ENCODE measurements at regions not wholly inside any gene's neighbourhood (a gene's known extent, or its start where the extent isn't known, plus 50 kb on each side); places are given as distances from the start of the nearest gene placed in this dataset.
"Not testable (repeated sequence)": the region's sequence is repeated elsewhere in the genome, so short reads cannot be mapped to it uniquely, and the experiment has no call there.

DNA sequence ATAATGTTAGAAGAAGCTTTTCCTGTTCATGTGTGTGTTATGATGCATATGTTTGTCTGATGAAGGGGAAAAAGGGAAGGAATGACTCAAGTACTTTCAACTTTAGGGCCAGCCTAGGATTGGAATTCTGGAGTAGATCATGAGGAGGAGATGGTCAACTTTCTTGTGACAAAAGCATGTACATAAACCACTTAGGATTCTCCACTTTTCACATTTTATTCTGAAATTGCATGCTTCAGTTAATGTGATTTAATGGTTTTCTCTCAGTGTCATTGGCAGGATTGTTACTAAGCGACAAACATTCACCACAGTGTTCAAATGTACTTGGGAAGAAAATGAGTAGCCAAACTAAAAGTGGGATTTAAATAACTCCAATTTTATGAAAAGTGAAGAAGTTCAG, 80.1 kb downstream of the UTRN start:
- no peaks in the 10 kb centered on the region for H3K27me3 Mint-ChIP-seq
- ChIA-PET POLR2A (no interaction called here), CTCF (interaction anchor here (1.6 kb wide), 1 partner anchor 18 kb away, joined by 4 read pairs; no protein-coding TSS in a partner anchor)
- no peak for ATAC-seq
- H3K36me3 Mint-ChIP-seq (ENCODE audit: low read depth), result peaks cover 20% of the 10 kb centered on the region
- TF ChIP-seq, protein P1, sequence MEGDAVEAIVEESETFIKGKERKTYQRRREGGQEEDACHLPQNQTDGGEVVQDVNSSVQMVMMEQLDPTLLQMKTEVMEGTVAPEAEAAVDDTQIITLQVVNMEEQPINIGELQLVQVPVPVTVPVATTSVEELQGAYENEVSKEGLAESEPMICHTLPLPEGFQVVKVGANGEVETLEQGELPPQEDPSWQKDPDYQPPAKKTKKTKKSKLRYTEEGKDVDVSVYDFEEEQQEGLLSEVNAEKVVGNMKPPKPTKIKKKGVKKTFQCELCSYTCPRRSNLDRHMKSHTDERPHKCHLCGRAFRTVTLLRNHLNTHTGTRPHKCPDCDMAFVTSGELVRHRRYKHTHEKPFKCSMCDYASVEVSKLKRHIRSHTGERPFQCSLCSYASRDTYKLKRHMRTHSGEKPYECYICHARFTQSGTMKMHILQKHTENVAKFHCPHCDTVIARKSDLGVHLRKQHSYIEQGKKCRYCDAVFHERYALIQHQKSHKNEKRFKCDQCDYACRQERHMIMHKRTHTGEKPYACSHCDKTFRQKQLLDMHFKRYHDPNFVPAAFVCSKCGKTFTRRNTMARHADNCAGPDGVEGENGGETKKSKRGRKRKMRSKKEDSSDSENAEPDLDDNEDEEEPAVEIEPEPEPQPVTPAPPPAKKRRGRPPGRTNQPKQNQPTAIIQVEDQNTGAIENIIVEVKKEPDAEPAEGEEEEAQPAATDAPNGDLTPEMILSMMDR (IDR thresholded peaks at IDR 0.05), result no peak
- peak overlapping the region; percentile 37 for H3K27ac Mint-ChIP-seq
- intact Hi-C loops (cut with micrococcal nuclease), result no loop called here
- no peak for DNase-seq
- no peak overlapping the region for H3K4me3 Mint-ChIP-seq
- peaks cover 5% of the 10 kb centered on the region for H3K9me3 Mint-ChIP-seq
- peaks cover 55% of the 10 kb centered on the region for H3K4me1 Mint-ChIP-seq (ENCODE audit: low read depth)

DNA sequence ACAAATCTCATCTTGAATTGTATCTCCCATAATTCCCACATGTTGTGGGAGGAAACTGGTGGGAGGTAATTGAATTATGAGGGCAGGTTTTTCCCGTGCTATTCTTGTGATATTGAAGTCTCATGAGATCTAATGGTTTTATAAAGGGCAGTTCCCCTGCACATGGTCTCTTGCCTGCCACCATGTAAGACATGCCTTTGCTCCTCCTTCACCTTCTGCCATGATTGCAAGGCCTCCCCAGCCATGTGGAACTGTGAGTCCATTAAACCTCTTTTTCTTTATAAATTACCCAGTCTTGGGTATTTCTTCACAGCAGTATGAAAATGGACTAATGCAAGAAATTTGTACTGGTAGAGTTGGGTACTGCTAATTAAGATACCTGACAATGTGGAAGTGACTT, 84.6 kb downstream of the UTRN start:
- peaks cover 38% of the 10 kb centered on the region for H3K4me1 Mint-ChIP-seq (ENCODE audit: low read depth)
- ATAC-seq; POLR2A ChIA-PET; H3K27me3 Mint-ChIP-seq; H3K9me3 Mint-ChIP-seq; intact Hi-C loops (cut with micrococcal nuclease); H3K4me3 Mint-ChIP-seq; DNase-seq; H3K27ac Mint-ChIP-seq; CTCF ChIA-PET: not testable (repeated sequence)
- H3K36me3 Mint-ChIP-seq (ENCODE audit: low read depth), result peaks cover 29% of the 10 kb centered on the region

DNA sequence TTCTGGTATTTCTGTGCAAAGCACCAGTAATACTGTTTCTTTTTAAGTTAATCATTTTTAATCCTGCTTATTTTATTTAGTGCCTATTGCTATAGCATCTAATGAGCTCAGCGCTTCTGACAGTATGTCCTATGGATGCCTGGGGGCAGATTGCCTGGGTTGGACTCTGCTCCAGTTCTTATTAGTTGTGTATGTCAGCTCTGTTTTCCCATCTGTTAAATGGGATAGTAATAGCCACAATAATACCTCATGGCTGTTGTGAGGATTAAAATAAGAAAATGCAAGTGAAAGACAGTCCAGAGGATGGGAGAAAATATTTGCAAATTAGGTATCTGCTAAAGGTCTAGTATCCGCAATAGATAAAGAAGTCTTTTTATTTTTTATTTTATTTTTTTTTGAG, 87.0 kb downstream of the UTRN start:
- peaks cover 28% of the 10 kb centered on the region for H3K36me3 Mint-ChIP-seq (ENCODE audit: low read depth)
- CTCF ChIA-PET, result no interaction called here
- no peaks in the 10 kb centered on the region for H3K27me3 Mint-ChIP-seq
- H3K4me1 Mint-ChIP-seq (ENCODE audit: low read depth), result peaks cover 36% of the 10 kb centered on the region
- POLR2A ChIA-PET, result no interaction called here
- ATAC-seq (no peak), DNase-seq (no peak)
- H3K9me3 Mint-ChIP-seq, result peaks cover 5% of the 10 kb centered on the region
- no peak overlapping the region for H3K27ac Mint-ChIP-seq
- intact Hi-C loops (cut with micrococcal nuclease), result no loop called here
- no peak overlapping the region for H3K4me3 Mint-ChIP-seq
- TF ChIP-seq, protein P1 (IDR thresholded peaks at IDR 0.05), result no peak

DNA sequence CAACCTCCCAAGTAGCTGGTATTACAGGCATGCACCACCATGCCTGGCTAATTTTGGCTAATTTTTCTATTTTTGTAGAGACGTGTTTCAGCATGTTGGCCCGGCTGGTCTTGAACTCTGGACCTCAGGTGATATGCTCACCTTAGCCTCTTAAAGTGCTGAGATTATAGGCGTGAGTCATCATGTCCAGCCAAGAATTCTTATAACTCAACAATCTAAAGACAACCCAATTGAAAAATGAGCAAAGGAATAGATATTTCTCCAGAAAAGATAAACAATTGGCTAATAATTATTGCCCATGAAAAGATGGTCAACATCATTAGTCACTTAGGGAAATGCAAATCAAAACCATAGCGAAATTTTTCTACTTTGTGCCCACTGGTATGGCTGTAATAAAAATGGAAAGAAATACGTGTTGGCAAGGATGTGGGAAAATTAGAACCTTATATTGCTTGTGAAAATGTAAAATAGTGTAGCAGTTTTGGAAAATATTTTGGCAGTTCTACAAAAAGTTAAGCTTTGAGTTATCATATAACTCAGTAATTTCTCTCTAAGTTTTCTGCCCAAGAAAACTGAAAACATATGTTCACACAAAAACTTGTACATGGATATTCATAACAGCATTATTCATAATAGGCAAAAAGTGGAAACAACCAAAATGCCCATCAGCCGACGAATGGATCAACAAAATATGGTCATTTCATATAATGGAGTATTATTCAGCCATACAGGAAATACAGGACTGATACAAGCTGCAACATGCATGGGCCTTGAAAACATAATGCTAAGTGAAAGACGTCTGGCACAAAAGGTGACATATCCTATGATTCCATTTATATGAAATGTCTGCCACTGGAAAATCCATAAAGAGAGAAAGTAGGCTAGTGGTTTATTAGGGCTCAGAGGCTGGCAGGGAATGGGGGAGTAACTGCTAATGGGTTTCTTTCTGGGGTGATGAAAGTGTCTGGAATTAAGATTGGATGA, 87.8 kb downstream of the UTRN start:
- peaks cover 28% of the 10 kb centered on the region for H3K36me3 Mint-ChIP-seq (ENCODE audit: low read depth)
- no peak overlapping the region for H3K27ac Mint-ChIP-seq
- DNase-seq (no peak), ATAC-seq (no peak)
- POLR2A ChIA-PET, result interaction anchor here (1.0 kb wide), 1 partner anchor 12 kb away, joined by 3 read pairs; no protein-coding TSS in a partner anchor
- H3K4me3 Mint-ChIP-seq, result no peak overlapping the region
- no peaks in the 10 kb centered on the region for H3K27me3 Mint-ChIP-seq
- H3K4me1 Mint-ChIP-seq (ENCODE audit: low read depth), result peaks cover 44% of the 10 kb centered on the region
- intact Hi-C loops (cut with micrococcal nuclease), result no loop called here
- CTCF ChIA-PET, result no interaction called here
- TF ChIP-seq, protein P1 (IDR thresholded peaks at IDR 0.05), result no peak
- peaks cover 5% of the 10 kb centered on the region for H3K9me3 Mint-ChIP-seq

DNA sequence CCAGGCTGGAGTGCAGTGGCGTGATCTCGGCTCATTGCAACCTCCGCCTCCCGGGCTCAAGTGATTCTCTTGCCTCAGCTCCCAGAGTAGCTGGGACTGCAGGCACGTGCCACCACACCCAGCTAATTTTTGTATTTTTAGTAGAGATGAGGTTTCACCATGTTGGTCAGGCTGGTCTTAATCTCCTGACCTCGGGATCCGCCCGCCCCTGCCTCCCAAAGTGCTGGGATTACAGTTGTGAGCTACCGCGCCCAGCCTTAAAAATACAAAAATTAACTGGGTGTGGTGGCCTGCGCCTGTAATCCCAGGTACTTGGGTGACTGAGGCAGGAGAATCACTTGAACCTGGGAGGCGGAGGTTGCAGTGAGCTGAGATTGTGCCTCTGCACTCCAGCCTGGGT, 89.4 kb downstream of the UTRN start:
- H3K27me3 Mint-ChIP-seq; POLR2A ChIA-PET; H3K9me3 Mint-ChIP-seq; H3K4me3 Mint-ChIP-seq; intact Hi-C loops (cut with micrococcal nuclease); DNase-seq; ATAC-seq; H3K27ac Mint-ChIP-seq: not testable (repeated sequence)
- Mint-ChIP-seq H3K36me3 (ENCODE audit: low read depth) (peaks cover 27% of the 10 kb centered on the region), H3K4me1 (ENCODE audit: low read depth) (peaks cover 58% of the 10 kb centered on the region)
- CTCF ChIA-PET, result interaction anchor here (0.6 kb wide), 1 partner anchor 842 kb away, joined by 4 read pairs; no protein-coding TSS in a partner anchor

DNA sequence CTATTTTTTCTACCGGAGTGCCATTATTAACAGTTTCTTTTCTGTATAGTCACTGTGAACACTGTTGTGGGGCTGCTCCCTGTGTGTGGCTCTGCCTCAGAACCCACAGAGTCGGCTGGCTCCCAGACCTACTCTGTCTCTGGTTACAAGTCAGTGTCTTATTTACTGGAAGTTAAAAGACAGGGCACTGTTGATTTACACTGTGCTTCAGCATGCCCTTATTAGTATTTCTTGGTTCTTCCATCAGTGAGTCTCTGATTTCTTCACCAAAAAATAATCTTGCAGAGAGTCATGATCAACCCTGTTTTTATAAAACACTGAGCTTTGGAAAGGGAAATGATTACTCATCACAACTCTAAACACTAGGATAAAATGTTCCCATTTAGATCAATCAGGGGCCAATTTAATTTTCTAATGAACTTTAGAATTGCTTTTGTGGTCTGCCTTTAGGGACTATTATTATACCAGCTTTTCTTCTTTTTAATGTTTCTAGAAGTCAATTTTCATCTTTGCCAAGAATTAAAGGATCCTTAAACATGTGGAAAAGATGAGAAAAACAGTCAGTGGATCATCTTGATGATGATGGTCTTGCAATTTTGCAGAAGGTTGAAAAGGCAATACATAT, 92.6 kb downstream of the UTRN start:
- POLR2A ChIA-PET, result no interaction called here
- Mint-ChIP-seq H3K36me3 (ENCODE audit: low read depth) (peaks cover 27% of the 10 kb centered on the region), H3K4me1 (ENCODE audit: low read depth) (peaks cover 54% of the 10 kb centered on the region), H3K4me3 (no peak overlapping the region), H3K9me3 (peaks cover 16% of the 10 kb centered on the region), H3K27ac (no peak overlapping the region), H3K27me3 (no peaks in the 10 kb centered on the region)
- intact Hi-C loops (cut with micrococcal nuclease), result no loop called here
- CTCF ChIA-PET, result no interaction called here
- peak; percentile 41 for ATAC-seq
- TF ChIP-seq, protein P1 (IDR thresholded peaks at IDR 0.05), result no peak
- DNase-seq, result peak; percentile 24
